ENCODE measurements at regions not wholly inside any gene's neighbourhood (a gene's known extent, or its start where the extent isn't known, plus 50 kb on each side); places are given as distances from the start of the nearest gene placed in this dataset.

DNA sequence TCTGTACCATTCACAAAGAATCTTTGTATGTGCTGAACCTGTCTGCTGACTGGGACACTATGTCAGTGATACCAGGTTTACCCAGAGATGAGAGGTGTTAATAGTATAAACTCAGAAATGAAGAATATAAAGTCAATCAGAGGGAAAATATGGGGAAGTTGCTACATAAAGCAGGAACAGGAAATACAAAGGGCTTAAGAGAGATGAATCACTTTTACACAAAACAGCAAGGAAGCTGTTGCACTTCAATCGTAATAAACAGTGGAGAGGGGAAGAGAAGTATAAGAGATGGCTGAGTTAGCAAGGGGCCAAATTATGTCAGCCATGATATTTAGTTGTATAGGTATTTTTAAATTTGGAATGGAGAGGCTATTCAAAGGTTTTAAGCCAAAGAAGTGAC lies 890.2 kb upstream of the NCAM2 start:
- TF ChIP-seq, protein P1, sequence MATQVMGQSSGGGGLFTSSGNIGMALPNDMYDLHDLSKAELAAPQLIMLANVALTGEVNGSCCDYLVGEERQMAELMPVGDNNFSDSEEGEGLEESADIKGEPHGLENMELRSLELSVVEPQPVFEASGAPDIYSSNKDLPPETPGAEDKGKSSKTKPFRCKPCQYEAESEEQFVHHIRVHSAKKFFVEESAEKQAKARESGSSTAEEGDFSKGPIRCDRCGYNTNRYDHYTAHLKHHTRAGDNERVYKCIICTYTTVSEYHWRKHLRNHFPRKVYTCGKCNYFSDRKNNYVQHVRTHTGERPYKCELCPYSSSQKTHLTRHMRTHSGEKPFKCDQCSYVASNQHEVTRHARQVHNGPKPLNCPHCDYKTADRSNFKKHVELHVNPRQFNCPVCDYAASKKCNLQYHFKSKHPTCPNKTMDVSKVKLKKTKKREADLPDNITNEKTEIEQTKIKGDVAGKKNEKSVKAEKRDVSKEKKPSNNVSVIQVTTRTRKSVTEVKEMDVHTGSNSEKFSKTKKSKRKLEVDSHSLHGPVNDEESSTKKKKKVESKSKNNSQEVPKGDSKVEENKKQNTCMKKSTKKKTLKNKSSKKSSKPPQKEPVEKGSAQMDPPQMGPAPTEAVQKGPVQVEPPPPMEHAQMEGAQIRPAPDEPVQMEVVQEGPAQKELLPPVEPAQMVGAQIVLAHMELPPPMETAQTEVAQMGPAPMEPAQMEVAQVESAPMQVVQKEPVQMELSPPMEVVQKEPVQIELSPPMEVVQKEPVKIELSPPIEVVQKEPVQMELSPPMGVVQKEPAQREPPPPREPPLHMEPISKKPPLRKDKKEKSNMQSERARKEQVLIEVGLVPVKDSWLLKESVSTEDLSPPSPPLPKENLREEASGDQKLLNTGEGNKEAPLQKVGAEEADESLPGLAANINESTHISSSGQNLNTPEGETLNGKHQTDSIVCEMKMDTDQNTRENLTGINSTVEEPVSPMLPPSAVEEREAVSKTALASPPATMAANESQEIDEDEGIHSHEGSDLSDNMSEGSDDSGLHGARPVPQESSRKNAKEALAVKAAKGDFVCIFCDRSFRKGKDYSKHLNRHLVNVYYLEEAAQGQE (IDR thresholded peaks at IDR 0.05; ENCODE audit: low read depth), result no peak
- no peak for TF ChIP-seq NFIC (IDR thresholded peaks at IDR 0.05)
- no peak for TF ChIP-seq CEBPB (IDR thresholded peaks at IDR 0.05)
- TF ChIP-seq YY1 (IDR thresholded peaks at IDR 0.05; ENCODE audit: low read depth), result no peak
- no peak for TF ChIP-seq ZBTB7A (IDR thresholded peaks at IDR 0.05; ENCODE audit: low read depth)
- no peak for TF ChIP-seq TCF12 (IDR thresholded peaks at IDR 0.05; ENCODE audit: low read depth)
- no peak for TF ChIP-seq EGR1 (IDR thresholded peaks at IDR 0.05)
- TF ChIP-seq TAF1 (IDR thresholded peaks at IDR 0.05; ENCODE audit: low read depth), result no peak
- no peak for TF ChIP-seq TEAD4 (IDR thresholded peaks at IDR 0.05)
- TF ChIP-seq EP300 (IDR thresholded peaks at IDR 0.05; ENCODE audit: borderline replicate concordance), result no peak
- TF ChIP-seq CREB1 (IDR thresholded peaks at IDR 0.05; ENCODE audit: low read depth), result no peak
- no peak for TF ChIP-seq RAD21 (IDR thresholded peaks at IDR 0.05; ENCODE audit: low read depth)

DNA sequence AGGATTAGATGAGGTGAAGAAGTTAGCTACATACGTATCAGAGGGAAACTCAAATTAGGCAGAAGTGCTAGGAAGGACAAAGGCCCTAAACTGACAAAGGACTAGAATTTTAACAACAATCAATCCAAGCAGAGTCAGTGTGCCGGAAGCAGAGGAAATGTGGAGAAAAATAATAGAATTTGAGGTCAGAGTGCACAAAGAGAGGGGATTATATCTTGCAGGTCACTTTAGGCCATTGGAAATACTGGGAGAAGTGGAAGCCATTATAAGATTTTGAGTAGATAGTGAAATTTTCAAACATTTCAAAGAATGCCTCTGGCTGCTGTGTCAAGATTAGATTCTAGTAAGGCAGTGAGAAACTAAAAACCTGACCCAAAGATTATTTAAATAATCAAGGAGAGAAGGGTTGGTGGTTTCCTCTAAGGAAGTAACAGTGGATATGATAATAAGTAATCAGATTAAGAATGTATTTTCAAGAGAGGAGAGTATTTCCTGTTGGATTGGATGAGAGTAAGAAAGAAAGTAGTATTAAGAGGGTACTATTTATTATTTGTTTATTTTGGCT lies 889.2 kb upstream of the NCAM2 start:
- TF ChIP-seq ZBTB7A (IDR thresholded peaks at IDR 0.05; ENCODE audit: low read depth) (no peak), YY1 (IDR thresholded peaks at IDR 0.05; ENCODE audit: low read depth) (no peak), CREB1 (IDR thresholded peaks at IDR 0.05; ENCODE audit: low read depth) (no peak), RAD21 (IDR thresholded peaks at IDR 0.05; ENCODE audit: low read depth) (no peak), EGR1 (IDR thresholded peaks at IDR 0.05) (no peak), TEAD4 (IDR thresholded peaks at IDR 0.05) (no peak), CEBPB (IDR thresholded peaks at IDR 0.05) (no peak), TCF12 (IDR thresholded peaks at IDR 0.05; ENCODE audit: low read depth) (no peak), NFIC (IDR thresholded peaks at IDR 0.05) (no peak), EP300 (IDR thresholded peaks at IDR 0.05; ENCODE audit: borderline replicate concordance) (no peak), TAF1 (IDR thresholded peaks at IDR 0.05; ENCODE audit: low read depth) (no peak), FOXM1 (IDR thresholded peaks at IDR 0.05; ENCODE audit: borderline replicate concordance, low read depth) (no peak)
- TF ChIP-seq, protein P2, sequence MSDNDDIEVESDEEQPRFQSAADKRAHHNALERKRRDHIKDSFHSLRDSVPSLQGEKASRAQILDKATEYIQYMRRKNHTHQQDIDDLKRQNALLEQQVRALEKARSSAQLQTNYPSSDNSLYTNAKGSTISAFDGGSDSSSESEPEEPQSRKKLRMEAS (IDR thresholded peaks at IDR 0.05), result no peak
- TF ChIP-seq, protein P1 (IDR thresholded peaks at IDR 0.05; ENCODE audit: low read depth), result no peak
- TF ChIP-seq, protein P3, sequence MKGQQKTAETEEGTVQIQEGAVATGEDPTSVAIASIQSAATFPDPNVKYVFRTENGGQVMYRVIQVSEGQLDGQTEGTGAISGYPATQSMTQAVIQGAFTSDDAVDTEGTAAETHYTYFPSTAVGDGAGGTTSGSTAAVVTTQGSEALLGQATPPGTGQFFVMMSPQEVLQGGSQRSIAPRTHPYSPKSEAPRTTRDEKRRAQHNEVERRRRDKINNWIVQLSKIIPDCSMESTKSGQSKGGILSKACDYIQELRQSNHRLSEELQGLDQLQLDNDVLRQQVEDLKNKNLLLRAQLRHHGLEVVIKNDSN (IDR thresholded peaks at IDR 0.05), result no peak

DNA sequence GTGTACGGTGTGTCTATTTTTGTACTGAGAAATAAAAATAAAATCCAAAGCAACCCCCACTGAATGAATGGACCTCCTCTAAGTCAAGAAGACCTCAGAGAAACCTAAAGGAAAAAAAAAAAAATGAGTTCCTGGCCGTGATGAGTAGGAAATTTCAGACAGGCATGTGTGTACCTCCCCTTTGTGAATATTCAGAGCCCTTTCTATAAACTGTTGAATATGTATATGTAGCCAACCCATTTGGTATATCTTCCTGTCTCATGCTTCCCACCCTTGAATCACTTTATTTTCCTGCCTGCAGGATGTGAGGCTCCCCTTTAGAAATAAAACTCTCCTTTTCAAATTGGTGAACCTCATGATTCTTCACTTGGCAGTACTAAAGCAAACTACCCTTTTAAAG lies 887.8 kb upstream of the NCAM2 start:
- TF ChIP-seq TAF1 (IDR thresholded peaks at IDR 0.05; ENCODE audit: low read depth) (no peak), CEBPB (IDR thresholded peaks at IDR 0.05) (no peak), CREB1 (IDR thresholded peaks at IDR 0.05; ENCODE audit: low read depth) (no peak), EP300 (IDR thresholded peaks at IDR 0.05; ENCODE audit: borderline replicate concordance) (no peak), NFIC (IDR thresholded peaks at IDR 0.05) (no peak), YY1 (IDR thresholded peaks at IDR 0.05; ENCODE audit: low read depth) (no peak), FOXM1 (IDR thresholded peaks at IDR 0.05; ENCODE audit: borderline replicate concordance, low read depth) (no peak), RAD21 (IDR thresholded peaks at IDR 0.05; ENCODE audit: low read depth) (no peak), TEAD4 (IDR thresholded peaks at IDR 0.05) (no peak), EGR1 (IDR thresholded peaks at IDR 0.05) (no peak), TCF12 (IDR thresholded peaks at IDR 0.05; ENCODE audit: low read depth) (no peak), ZBTB7A (IDR thresholded peaks at IDR 0.05; ENCODE audit: low read depth) (no peak)
- TF ChIP-seq, protein P1 (IDR thresholded peaks at IDR 0.05; ENCODE audit: low read depth), result no peak
- TF ChIP-seq, protein P3 (IDR thresholded peaks at IDR 0.05), result no peak
- TF ChIP-seq, protein P2 (IDR thresholded peaks at IDR 0.05), result no peak

DNA sequence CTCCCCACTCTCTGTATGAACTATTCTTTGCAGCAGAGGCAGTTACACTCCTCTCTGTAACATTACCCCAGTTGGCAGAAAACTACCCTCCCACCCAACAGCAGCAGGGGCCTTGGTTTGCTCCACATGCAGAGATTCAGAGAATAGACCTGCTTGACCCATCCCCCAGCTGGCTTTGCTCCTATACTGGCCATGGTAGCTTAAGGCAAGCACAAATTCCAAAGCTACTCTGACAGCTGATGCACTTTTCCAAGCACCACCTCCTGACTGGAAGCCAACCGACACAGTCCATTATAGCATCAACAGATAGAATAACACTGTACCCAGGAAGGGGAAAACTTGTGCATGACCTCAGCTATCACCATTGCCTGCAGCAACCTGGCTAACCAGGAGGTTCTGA lies 846.5 kb upstream of the NCAM2 start:
- no peak for TF ChIP-seq RAD21 (IDR thresholded peaks at IDR 0.05; ENCODE audit: low read depth)
- no peak for TF ChIP-seq ZBTB7A (IDR thresholded peaks at IDR 0.05; ENCODE audit: low read depth)
